ENCODE measurements at regions not wholly inside any gene's neighbourhood (a gene's known extent, or its start where the extent isn't known, plus 50 kb on each side); places are given as distances from the start of the nearest gene placed in this dataset.

DNA sequence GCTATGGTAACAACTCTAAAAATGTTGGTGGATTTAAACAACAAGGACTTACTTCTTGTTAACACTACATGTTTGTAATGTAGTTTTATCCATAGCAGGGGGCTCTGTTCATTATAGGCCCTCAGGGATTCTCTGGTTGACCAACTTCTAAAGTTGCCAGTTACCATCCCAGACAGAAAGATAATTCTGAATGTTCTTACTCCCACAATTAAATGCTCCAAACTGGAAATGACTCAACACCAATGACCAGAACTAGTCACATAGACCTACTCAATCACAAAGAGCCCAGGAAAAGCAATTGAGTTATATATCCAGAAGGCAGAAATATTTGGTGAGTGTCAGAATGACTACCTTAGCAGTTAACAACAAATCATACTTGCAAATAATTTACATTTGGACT lies 199.3 kb upstream of the UMPS start:
- H2BK12ac ChIP-seq (ENCODE audit: low read depth, low read length), result no peak overlapping the region
- no peak overlapping the region for H3K27ac ChIP-seq (ENCODE audit: low read depth, low read length)
- no peak overlapping the region for H4K8ac ChIP-seq (ENCODE audit: extremely low read depth, insufficient read depth, low read length)
- DNase-seq (ENCODE audit: low read depth in 1 of 2, low spot score in 2 of 2) (no peak), FAIRE-seq (no peak)
- POLR2A ChIA-PET (ENCODE audit: partially characterized antibody), result no interaction called here
- H3K4me1 ChIP-seq (replicated peaks in 1 of 4; ENCODE audit: control insufficient read depth in 3 of 4, insufficient read depth in 4 of 4, low read length in 3 of 4), result peaks cover 0 to 5% (median 2%) of the 10 kb centered on the region in 4 experiments; a peak in 2 of 7 replicates
- H3K23ac ChIP-seq (ENCODE audit: insufficient read length), result no peak overlapping the region
- H3K79me1 ChIP-seq (ENCODE audit: low read depth, low read length), result no peaks in the 10 kb centered on the region
- no peak overlapping the region for H4K91ac ChIP-seq (replicated peaks; ENCODE audit: insufficient read length, low read length)
- no peak overlapping the region for H3K14ac ChIP-seq (ENCODE audit: insufficient read length)
- H3K9ac ChIP-seq (replicated peaks in 1 of 4; ENCODE audit: extremely low read depth in 1 of 4, low read depth in 3 of 4, low read length in 3 of 4), result no peak overlapping the region
- H3K9me3 ChIP-seq (ENCODE audit: insufficient read depth in 2 of 2, low read depth in 1 of 2, low read length in 1 of 2), result no peaks in the 10 kb centered on the region
- no peaks in the 10 kb centered on the region for H3K79me2 ChIP-seq (ENCODE audit: control insufficient read depth in 1 of 2, insufficient read depth in 2 of 2, low read length in 2 of 2)
- no peak overlapping the region for H3K4me3 ChIP-seq (ENCODE audit: extremely low read depth in 1 of 4, insufficient read depth in 2 of 4, low read depth in 3 of 4, low read length in 4 of 4)
- no peak overlapping the region for H2BK20ac ChIP-seq (ENCODE audit: low read length)
- H4K5ac ChIP-seq (ENCODE audit: insufficient read length, low read depth, low read length), result no peak overlapping the region
- no peak overlapping the region for H2BK5ac ChIP-seq (ENCODE audit: low read depth, low read length)
- no peaks in the 10 kb centered on the region for H4K20me1 ChIP-seq (replicated peaks in 1 of 2; ENCODE audit: control insufficient read depth in 1 of 2, insufficient read depth in 2 of 2, low read length in 2 of 2)
- H3K4ac ChIP-seq (replicated peaks; ENCODE audit: insufficient read length, low read depth, low read length), result no peak overlapping the region
- no peak overlapping the region for H2AK5ac ChIP-seq (ENCODE audit: low read depth, low read length)
- H3K4me2 ChIP-seq (ENCODE audit: insufficient read depth in 1 of 2, low read depth in 2 of 2, low read length in 2 of 2), result no peak overlapping the region
- no peak overlapping the region for H3K18ac ChIP-seq (ENCODE audit: extremely low read depth, low read length)
- H2BK120ac ChIP-seq (replicated peaks; ENCODE audit: low read depth, low read length), result no peak overlapping the region
- no peaks in the 10 kb centered on the region for H3K36me3 ChIP-seq (ENCODE audit: control insufficient read depth in 2 of 4, insufficient read depth in 4 of 4, low read length in 3 of 4)
- H3K27me3 ChIP-seq (replicated peaks in 1 of 4; ENCODE audit: control insufficient read depth in 3 of 4, extremely low read depth in 1 of 4, insufficient read depth in 3 of 4, low read length in 3 of 4), result no peaks in the 10 kb centered on the region
- no peak overlapping the region for H2AFZ ChIP-seq (ENCODE audit: low read length)
- H3K23me2 ChIP-seq (ENCODE audit: low read depth, low read length), result no peaks in the 10 kb centered on the region
- H3K56ac ChIP-seq (replicated peaks; ENCODE audit: insufficient read length, low read depth, low read length), result no peak overlapping the region
- no peak overlapping the region for H2BK15ac ChIP-seq (ENCODE audit: low read length)
- CTCF ChIA-PET (ENCODE audit: partially characterized antibody), result interaction anchor here (0.6 to 2.4 kb wide), 6 partner anchors 10 to 63 kb away, joined by 3 to 10 read pairs (median 4); no protein-coding TSS in a partner anchor
- no peak for TF ChIP-seq NANOG (IDR thresholded peaks at IDR 0.05; ENCODE audit: insufficient read depth, low read depth, low read length, poor library complexity, severe bottlenecking)
- no peak for TF ChIP-seq EGR1 (IDR thresholded peaks at IDR 0.05; ENCODE audit: borderline replicate concordance, low read depth, low read length)
- TF ChIP-seq ASH2L (IDR thresholded peaks at IDR 0.05; ENCODE audit: low read length), result no peak
- TF ChIP-seq SRF (IDR thresholded peaks at IDR 0.05; ENCODE audit: low read depth, low read length), result no peak
